Germinal center (tissue), 1 donor: ENCODE measurements at regions not wholly inside any gene's neighbourhood (a gene's known extent, or its start where the extent isn't known, plus 50 kb on each side); places are given as distances from the start of the nearest gene placed in this dataset.

Experiments
- DNase-seq: peaks from one replicate; pipeline ENCODE4 v3.0.0; 2012; ENCODE audit warnings: mixed read lengths, low spot score

DNA sequence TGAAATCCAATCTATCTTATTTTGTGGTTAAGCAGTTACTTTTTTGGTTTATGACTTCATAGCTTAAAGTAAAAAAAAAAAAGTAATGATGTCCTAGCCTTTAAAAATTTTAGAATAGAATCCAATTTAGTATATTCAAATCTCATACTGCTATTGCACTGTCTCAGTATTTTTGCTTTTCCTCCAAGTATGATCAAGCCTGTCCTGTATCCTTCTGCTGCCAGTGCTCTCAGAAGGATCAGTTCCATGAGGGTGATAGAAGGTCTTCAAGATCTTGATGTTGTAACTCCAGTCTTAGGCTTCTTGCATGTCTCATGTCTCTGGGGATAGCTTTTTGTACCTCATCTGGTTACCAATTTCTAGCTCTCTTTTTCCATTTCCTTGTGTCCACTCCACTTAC is 324.2 kb upstream of the FAR2 start:
- no peak for DNase-seq

GRCh38 chr12:28826766-28827165 is 322.3 kb upstream of the FAR2 start:
- no peak for DNase-seq

DNA sequence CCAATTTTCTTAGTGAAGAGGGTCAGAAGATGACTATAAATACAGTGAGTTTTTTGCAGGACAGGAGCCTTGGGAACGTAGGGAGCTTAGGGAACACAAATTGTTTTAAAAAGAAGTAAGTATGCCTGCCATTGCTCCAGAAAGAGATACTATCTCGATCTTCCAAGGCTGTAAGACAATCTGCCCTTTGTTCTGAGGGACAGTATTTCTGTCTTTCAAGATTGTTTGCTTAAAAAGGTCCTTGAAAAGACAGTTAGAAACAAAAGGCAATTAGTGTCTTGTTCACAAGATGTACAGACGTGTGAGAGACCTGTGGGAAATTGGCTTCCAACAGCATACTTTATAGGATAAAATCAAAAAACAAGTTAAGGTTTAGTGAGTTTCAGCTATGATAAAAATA is 321.2 kb upstream of the FAR2 start:
- DNase-seq, result no peak

DNA sequence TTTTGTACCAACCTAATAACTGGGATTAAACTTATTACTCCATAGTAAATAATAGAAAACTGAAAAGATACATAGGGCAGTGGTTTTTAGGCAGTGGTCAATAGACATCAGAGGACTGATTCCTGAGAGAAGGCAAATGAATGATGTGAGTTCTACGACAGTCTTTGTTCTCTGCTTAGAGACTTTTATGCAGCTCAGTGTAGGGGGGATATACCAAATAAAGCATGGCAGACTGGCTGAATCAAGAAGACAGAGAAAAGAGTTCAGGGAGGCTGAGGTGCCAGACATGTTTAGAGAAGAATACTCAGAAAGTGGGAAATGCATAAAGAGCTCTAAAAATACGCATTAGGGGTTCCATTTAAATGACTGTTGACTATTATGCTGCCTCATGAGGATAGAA is 320.8 kb upstream of the FAR2 start:
- no peak for DNase-seq

DNA sequence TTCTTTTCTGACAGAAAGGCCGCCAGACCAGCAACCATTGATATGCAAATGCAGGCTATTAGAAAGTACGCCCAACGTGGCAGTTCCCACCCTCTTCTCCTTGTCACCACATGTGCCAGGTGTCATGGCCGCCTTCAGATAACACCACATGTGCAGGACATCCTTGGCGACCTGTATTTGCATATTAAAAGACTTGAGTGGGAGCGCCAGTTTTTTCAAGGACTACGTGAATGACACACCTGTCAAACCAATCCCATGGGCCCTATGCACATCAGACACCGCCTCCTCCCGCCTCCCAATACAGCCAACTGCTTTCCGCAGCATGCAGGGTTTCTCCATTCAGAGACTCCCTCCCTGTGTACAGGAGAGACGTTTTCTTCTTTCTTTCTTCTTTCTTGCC is 318.6 kb upstream of the FAR2 start:
- DNase-seq, result no peak

DNA sequence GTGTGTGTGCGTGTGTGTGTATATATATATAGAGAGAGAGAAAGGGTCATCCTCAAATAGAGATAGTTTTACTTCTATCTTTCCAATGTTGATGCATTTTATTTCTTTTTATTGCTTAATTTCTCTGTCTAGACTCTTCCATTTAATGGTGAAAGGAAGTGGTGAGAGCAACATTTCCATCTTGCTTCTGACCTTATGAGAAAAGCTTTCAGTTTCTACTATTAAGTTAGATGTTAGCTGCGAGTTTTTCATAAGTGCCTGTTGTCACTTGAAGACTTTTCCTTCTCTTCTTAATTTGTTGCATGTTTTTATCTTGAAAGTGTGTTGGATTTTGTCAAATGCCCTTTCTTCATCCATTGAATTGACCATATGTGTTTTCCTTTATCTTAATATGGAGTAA is 304.4 kb upstream of the FAR2 start:
- DNase-seq, result no peak

- no peak for DNase-seq
These were observed 297.3 kb upstream of the FAR2 start for GRCh38 chr12:28851781-28852180.

DNA sequence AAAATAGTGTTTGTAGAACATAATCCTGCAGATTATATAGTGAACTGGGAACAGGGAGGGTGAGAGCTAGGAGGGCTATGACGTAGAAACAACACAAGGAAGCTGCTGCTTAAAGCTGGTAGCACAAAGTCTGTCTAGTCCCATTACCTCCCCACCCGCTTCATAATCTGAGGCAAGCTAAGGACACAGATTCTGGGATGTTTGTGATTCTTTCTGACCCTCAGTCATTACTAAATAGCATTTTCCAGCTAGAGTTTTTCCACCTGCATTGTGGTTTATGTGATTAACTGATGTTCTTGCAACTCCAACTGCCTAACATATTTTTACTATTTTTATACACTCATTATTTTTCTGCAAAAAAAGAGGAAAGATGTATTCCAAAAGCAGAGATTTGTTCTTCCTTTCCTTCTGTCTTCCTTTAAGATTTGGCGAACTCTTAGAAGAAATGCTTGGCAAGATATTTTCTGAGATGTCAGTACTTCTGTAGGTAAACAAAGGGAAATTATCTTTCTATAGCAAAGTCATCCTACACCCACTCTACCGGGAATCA is 293.2 kb upstream of the FAR2 start:
- no peak for DNase-seq

DNA sequence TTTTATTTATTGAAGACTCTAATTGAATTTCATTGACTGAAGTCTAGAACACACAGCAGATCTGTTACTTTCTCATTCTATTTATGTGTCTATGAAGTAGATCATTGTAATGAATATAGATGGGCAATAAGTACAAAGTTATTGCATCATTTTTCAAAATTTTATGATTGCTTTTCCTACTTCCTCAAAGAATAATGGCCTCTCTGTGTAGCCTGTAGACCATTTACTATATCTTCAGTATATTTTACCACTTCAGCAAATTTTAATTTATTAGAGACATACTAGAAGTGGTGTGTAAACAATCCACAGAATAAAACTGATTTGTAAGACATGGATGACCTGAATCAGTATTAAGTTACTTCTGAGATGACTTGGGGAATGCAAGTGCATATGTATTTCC is 291.7 kb upstream of the FAR2 start:
- DNase-seq, result no peak

- DNase-seq, result no peak
These were observed 289.5 kb upstream of the FAR2 start for GRCh38 chr12:28859551-28859950.

DNA sequence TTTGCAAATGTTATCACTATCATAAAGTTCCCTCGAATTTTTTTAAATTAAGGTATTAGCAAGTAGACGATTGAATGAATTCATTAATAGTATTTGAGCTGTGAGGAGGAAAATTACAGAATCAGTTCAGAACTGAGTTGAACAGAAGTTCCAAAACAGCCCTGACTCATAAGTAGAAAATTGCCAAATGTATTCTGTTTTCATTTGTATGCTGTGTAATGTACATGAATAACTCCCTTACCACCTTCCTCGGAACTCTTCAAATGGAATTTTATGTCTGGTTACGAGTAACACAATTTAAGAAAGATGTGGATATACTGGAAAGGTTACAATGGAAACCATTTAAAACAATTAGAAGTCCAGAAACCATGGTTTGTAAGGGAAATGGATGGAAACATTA is 283.3 kb upstream of the FAR2 start:
- no peak for DNase-seq

- DNase-seq, result no peak
These were observed 282.8 kb upstream of the FAR2 start for GRCh38 chr12:28866296-28866695.

DNA sequence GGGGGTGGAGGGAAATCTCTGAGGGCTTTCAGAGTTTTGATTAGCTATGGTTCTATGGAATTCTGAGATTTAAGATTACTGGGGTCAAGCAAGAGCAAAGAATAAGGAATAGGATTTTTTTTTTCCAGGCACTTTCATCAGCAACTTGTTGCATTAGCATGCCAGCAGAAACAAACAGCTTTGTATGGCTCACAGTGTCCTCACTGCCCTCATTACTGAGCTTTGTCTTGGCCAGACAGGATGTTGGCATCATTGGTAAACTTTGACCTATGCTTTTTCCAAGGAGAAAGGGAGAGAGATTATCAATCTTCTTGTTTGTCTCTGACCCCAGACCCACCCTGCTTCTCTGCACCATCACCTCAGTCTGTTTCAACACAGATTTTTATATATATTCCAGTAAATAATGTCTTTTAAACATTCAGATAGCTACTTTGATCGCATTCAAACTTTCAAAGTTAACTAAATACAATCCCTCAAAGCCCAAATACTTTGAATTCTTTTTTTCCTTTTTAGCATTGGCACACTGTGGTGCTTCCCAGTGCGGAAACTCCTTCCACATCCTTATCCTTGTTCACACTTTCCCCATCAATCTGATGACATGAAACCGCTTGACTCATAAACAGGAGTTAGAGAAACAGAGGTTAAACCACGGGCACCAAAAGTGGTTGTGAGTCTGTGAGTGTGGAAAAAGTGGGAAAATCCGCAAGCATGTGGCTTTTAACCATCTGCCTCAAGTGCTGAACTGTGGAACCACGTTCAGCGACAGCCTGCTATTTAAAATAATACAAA is 282.2 kb upstream of the FAR2 start:
- DNase-seq, result no peak

GRCh38 chr12:28868414-28868813 is 280.7 kb upstream of the FAR2 start:
- DNase-seq, result no peak

DNA sequence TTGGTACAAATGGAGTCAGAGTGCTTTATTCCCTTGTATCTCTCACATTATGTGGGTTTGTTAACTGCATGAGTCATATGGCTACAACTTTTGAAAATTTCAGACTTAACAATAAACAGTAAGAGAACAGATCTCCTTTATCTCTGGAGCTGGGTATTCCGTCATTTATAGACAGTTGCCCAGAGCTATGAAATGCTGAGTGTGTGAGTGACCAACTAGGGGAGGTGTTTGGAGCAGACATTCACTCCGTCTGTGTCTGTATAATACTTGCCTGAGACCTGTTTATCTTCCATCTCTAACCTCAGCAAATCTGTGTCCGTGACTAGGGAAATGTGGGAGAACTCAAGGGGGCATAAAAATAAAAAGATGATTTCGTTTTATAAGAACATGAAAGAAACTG is 279.9 kb upstream of the FAR2 start:
- no peak for DNase-seq

- no peak for DNase-seq
These were observed 278.1 kb upstream of the FAR2 start for GRCh38 chr12:28870839-28871440.

- DNase-seq, result peak; percentile 15
These were observed 276.3 kb upstream of the FAR2 start for GRCh38 chr12:28872654-28873268.

- no peak for DNase-seq
These were observed 274.3 kb upstream of the FAR2 start for GRCh38 chr12:28874758-28875157.

GRCh38 chr12:28876196-28876798 is 272.8 kb upstream of the FAR2 start:
- DNase-seq, result no peak

DNA sequence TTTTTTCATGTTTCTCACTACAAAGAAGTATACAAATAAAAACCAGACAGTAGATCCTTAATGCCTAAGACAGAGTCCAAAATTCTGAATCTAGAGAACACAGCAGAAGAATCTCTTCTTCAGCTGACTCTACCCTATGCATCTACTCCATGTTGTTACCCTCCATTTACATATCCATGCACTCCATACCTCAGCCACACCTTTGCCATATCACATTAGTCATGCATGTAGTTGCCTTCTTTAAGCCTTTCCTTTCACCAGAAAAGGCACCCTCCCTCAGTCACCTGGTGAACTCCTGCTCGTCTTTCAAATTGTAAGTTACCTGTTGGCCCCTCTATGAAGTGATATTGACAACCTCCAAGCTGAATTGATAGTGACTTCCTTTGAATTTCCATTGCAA is 271.2 kb upstream of the FAR2 start:
- DNase-seq, result no peak

DNA sequence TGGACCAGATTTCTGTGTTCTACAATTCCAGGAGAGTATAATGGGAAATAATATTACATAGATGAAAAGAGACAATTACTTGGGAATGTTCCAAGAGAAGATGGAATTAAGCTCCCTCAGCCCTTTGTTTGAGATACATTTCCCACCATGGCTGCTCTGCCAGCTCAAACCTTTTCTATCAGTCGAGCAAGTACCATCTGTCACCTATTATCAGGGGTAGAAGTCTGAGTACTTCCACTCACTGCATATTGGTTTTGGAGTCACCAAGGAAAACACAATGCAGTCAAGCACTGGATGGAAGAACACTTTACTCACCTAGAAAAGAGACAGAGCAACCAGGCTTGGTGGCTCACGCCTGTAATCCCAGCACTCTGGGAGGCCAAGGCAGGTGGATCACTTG is 270.4 kb upstream of the FAR2 start:
- DNase-seq, result no peak

DNA sequence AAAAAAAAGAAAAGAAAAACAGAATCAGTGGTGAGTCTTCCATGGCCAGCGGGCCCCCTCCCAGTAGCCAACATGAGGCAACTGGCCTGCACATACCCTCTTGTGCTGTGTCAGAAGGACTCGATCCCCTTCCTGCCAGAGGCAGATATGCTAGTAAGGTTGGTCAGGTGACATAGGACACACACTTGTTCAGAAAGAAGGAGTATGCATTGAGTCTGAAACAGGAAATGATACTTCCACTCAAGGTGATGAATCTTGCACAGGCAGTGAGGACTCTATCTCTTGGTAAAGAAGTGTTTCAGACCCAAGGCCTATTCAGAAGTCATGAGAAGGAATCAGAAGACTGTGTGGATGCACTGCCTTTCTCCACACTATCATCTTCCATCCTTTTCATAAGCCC is 269.7 kb upstream of the FAR2 start:
- DNase-seq, result no peak

DNA sequence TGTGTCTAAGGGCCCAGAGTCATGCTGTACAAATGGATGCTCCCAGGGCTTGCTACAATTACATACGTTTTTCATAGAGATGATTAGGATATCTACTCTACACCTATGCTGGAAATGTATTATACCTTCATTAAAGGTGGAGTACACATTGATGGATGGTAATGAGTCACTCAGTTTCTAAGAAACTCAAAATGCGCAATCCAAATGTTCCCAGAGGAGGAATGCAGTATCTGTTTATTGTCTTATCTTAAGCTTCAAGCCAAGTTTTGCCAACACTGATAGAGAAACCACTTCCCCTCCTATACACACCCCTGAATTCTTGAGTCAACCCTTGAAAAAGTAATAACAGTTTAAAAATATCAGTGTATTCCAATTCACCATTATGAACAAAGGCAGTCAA is 266.6 kb upstream of the FAR2 start:
- DNase-seq, result no peak
